ENCODE measurements at regions not wholly inside any gene's neighbourhood (a gene's known extent, or its start where the extent isn't known, plus 50 kb on each side); places are given as distances from the start of the nearest gene placed in this dataset.
"Not testable (repeated sequence)": the region's sequence is repeated elsewhere in the genome, so short reads cannot be mapped to it uniquely, and the experiment has no call there.

GRCh38 chr7:49580000-49580399 is 193.4 kb upstream of the VWC2 start:
- Mint-ChIP-seq H3K4me1 (no peaks in the 10 kb centered on the region), H3K36me3 (no peaks in the 10 kb centered on the region), H3K27me3 (no peaks in the 10 kb centered on the region), H3K27ac (no peak overlapping the region), H3K4me3 (no peak overlapping the region), H3K9me3 (peaks cover 0 to 14% (median 6%) of the 10 kb centered on the region in 7 donors)
- H3K27ac ChIP-seq (ENCODE audit: insufficient read depth, low read length, poor library complexity, severe bottlenecking): no peak overlapping the region
- H3K27me3 ChIP-seq (ENCODE audit: control insufficient read depth, insufficient read depth, low read length): no peaks in the 10 kb centered on the region
- no peak overlapping the region for H3K4me3 ChIP-seq (ENCODE audit: low read depth, low read length)
- no peaks in the 10 kb centered on the region for H3K4me1 ChIP-seq (ENCODE audit: control insufficient read depth, insufficient read depth, low read length, poor library complexity, severe bottlenecking)
- DNase-seq (no peak), ATAC-seq (ENCODE audit: low read depth in 2 of 2) (no peak)
- no peaks in the 10 kb centered on the region for H3K36me3 ChIP-seq (ENCODE audit: control insufficient read depth, insufficient read depth, low read length)
- H3K9me3 ChIP-seq (ENCODE audit: control insufficient read depth in 2 of 2, low read length in 2 of 2): no peaks in the 10 kb centered on the region

- Mint-ChIP-seq H3K27me3 (no peaks in the 10 kb centered on the region), H3K27ac (no peak overlapping the region), H3K4me3 (no peak overlapping the region), H3K36me3 (no peaks in the 10 kb centered on the region), H3K4me1 (no peaks in the 10 kb centered on the region), H3K9me3 (peaks cover 0 to 14% (median 6%) of the 10 kb centered on the region in 7 donors)
- Histone ChIP-seq H3K27ac (ENCODE audit: insufficient read depth, low read length, poor library complexity, severe bottlenecking) (no peak overlapping the region), H3K9me3 (ENCODE audit: control insufficient read depth in 2 of 2, low read length in 2 of 2) (no peaks in the 10 kb centered on the region), H3K36me3 (ENCODE audit: control insufficient read depth, insufficient read depth, low read length) (no peaks in the 10 kb centered on the region), H3K4me1 (ENCODE audit: control insufficient read depth, insufficient read depth, low read length, poor library complexity, severe bottlenecking) (no peaks in the 10 kb centered on the region), H3K4me3 (ENCODE audit: low read depth, low read length) (no peak overlapping the region), H3K27me3 (ENCODE audit: control insufficient read depth, insufficient read depth, low read length) (no peaks in the 10 kb centered on the region)
- DNase-seq: no peak
- no peak for ATAC-seq (ENCODE audit: low read depth in 2 of 2)
Observed at GRCh38 chr7:49580761-49581160, 192.7 kb upstream of the VWC2 start.

GRCh38 chr7:49583440-49583839 is 190.0 kb upstream of the VWC2 start:
- Histone ChIP-seq H3K27me3 (ENCODE audit: control insufficient read depth, insufficient read depth, low read length) (no peaks in the 10 kb centered on the region), H3K27ac (ENCODE audit: insufficient read depth, low read length, poor library complexity, severe bottlenecking) (no peak overlapping the region), H3K4me3 (ENCODE audit: low read depth, low read length) (no peak overlapping the region), H3K36me3 (ENCODE audit: control insufficient read depth, insufficient read depth, low read length) (no peaks in the 10 kb centered on the region), H3K4me1 (ENCODE audit: control insufficient read depth, insufficient read depth, low read length, poor library complexity, severe bottlenecking) (no peaks in the 10 kb centered on the region), H3K9me3 (ENCODE audit: control insufficient read depth in 2 of 2, low read length in 2 of 2) (no peaks in the 10 kb centered on the region)
- no peaks in the 10 kb centered on the region for H3K4me1 Mint-ChIP-seq
- no peaks in the 10 kb centered on the region for H3K36me3 Mint-ChIP-seq
- no peak for DNase-seq
- peaks cover 0 to 11% (median 6%) of the 10 kb centered on the region in 7 donors for H3K9me3 Mint-ChIP-seq
- ATAC-seq (ENCODE audit: low read depth in 2 of 2): no peak
- no peak overlapping the region for H3K4me3 Mint-ChIP-seq
- H3K27me3 Mint-ChIP-seq: no peaks in the 10 kb centered on the region
- H3K27ac Mint-ChIP-seq: no peak overlapping the region

DNA sequence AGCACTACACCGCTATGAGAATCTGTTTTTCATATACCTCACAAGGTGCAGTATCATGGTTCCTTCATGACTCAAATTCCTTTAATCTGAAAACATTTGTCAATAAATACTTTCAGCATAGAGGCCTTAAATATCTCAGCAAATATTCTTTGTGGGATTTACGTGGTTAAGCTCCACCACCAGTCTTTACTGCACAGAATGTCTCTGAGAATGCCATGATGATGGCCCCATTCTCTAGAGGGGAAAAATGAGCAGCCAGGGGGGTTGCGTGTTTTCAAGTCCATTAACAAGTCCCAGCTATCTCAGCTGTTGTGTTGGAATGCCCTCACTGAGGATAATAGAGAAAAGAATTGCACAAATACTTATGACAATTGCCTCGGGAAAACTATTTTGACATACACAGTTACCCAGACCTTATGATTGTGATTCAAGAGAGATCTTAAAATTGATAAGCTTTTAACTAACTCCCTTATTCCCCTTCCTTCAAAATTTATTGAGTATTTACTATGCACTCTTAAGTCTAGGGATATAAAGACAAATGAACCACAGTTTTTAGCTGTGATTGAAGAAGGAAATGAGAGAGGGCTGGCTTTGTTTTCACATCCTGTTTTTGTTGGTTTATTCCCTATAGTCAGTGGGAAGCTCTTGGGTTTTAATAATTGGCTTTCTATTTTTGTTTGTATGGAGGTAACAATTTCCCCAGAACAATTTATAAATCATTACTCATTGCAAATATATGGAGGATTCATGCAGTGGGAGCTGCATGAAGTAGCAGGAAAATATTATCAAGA is 176.5 kb upstream of the VWC2 start:
- H3K27me3 ChIP-seq (ENCODE audit: control insufficient read depth, insufficient read depth, low read length): no peaks in the 10 kb centered on the region

GRCh38 chr7:49597805-49598204 is 175.6 kb upstream of the VWC2 start:
- H3K9me3 ChIP-seq (ENCODE audit: control insufficient read depth in 2 of 2, low read length in 2 of 2): no peaks in the 10 kb centered on the region
- no peak overlapping the region for H3K4me3 Mint-ChIP-seq

More for the DNA sequence above, 176.5 kb upstream of the VWC2 start:
- H3K36me3 ChIP-seq (ENCODE audit: control insufficient read depth, insufficient read depth, low read length): no peaks in the 10 kb centered on the region
- Mint-ChIP-seq H3K27me3 (no peaks in the 10 kb centered on the region), H3K36me3 (no peaks in the 10 kb centered on the region), H3K27ac (no peak overlapping the region), H3K9me3 (peaks cover 0 to 10% (median 2%) of the 10 kb centered on the region in 7 donors), H3K4me1 (no peaks in the 10 kb centered on the region), H3K4me3 (no peak overlapping the region)
- no peak overlapping the region for H3K27ac ChIP-seq (ENCODE audit: insufficient read depth, low read length, poor library complexity, severe bottlenecking)
- H3K4me1 ChIP-seq (ENCODE audit: control insufficient read depth, insufficient read depth, low read length, poor library complexity, severe bottlenecking): no peaks in the 10 kb centered on the region
- ATAC-seq (ENCODE audit: low read depth in 2 of 2): no peak
- no peak overlapping the region for H3K4me3 ChIP-seq (ENCODE audit: low read depth, low read length)
- no peak for DNase-seq
- no peaks in the 10 kb centered on the region for H3K9me3 ChIP-seq (ENCODE audit: control insufficient read depth in 2 of 2, low read length in 2 of 2)

GRCh38 chr7:49611951-49612350 is 161.5 kb upstream of the VWC2 start:
- no peaks in the 10 kb centered on the region for H3K27me3 Mint-ChIP-seq
- H3K4me1 ChIP-seq (ENCODE audit: control insufficient read depth, insufficient read depth, low read length, poor library complexity, severe bottlenecking): no peaks in the 10 kb centered on the region
- H3K9me3 Mint-ChIP-seq: peaks cover 2 to 18% (median 5%) of the 10 kb centered on the region in 7 donors
- DNase-seq: no peak
- no peaks in the 10 kb centered on the region for H3K36me3 Mint-ChIP-seq
- H3K4me3 Mint-ChIP-seq: no peak overlapping the region
- H3K27ac ChIP-seq (ENCODE audit: insufficient read depth, low read length, poor library complexity, severe bottlenecking): no peak overlapping the region
- no peak for ATAC-seq (ENCODE audit: low read depth in 2 of 2)
- no peak overlapping the region for H3K4me3 ChIP-seq (ENCODE audit: low read depth, low read length)
- no peaks in the 10 kb centered on the region for H3K4me1 Mint-ChIP-seq
- H3K9me3 ChIP-seq (ENCODE audit: control insufficient read depth in 2 of 2, low read length in 2 of 2): no peaks in the 10 kb centered on the region
- H3K36me3 ChIP-seq (ENCODE audit: control insufficient read depth, insufficient read depth, low read length): no peaks in the 10 kb centered on the region
- H3K27ac Mint-ChIP-seq: no peak overlapping the region
- H3K27me3 ChIP-seq (ENCODE audit: control insufficient read depth, insufficient read depth, low read length): no peaks in the 10 kb centered on the region

More at GRCh38 chr7:49597805-49598204, 175.6 kb upstream of the VWC2 start:
- H3K36me3 ChIP-seq (ENCODE audit: control insufficient read depth, insufficient read depth, low read length): no peaks in the 10 kb centered on the region
- H3K27me3 ChIP-seq (ENCODE audit: control insufficient read depth, insufficient read depth, low read length): no peaks in the 10 kb centered on the region
- Mint-ChIP-seq H3K27me3 (no peaks in the 10 kb centered on the region), H3K36me3 (no peaks in the 10 kb centered on the region), H3K27ac (no peak overlapping the region), H3K9me3 (peaks cover 0 to 13% (median 2%) of the 10 kb centered on the region in 7 donors), H3K4me1 (no peaks in the 10 kb centered on the region)
- H3K4me3 ChIP-seq (ENCODE audit: low read depth, low read length): no peak overlapping the region
- DNase-seq (no peak), ATAC-seq (ENCODE audit: low read depth in 2 of 2) (no peak)
- no peaks in the 10 kb centered on the region for H3K4me1 ChIP-seq (ENCODE audit: control insufficient read depth, insufficient read depth, low read length, poor library complexity, severe bottlenecking)
- H3K27ac ChIP-seq (ENCODE audit: insufficient read depth, low read length, poor library complexity, severe bottlenecking): no peak overlapping the region

GRCh38 chr7:49613759-49614158 is 159.7 kb upstream of the VWC2 start:
- Mint-ChIP-seq H3K27me3 (no peaks in the 10 kb centered on the region), H3K4me3 (no peak overlapping the region), H3K36me3 (no peaks in the 10 kb centered on the region), H3K27ac (no peak overlapping the region), H3K9me3 (peaks cover 2 to 23% (median 4%) of the 10 kb centered on the region in 7 donors), H3K4me1 (no peaks in the 10 kb centered on the region)
- Histone ChIP-seq H3K36me3 (ENCODE audit: control insufficient read depth, insufficient read depth, low read length) (no peaks in the 10 kb centered on the region), H3K4me1 (ENCODE audit: control insufficient read depth, insufficient read depth, low read length, poor library complexity, severe bottlenecking) (no peaks in the 10 kb centered on the region), H3K27ac (ENCODE audit: insufficient read depth, low read length, poor library complexity, severe bottlenecking) (no peak overlapping the region), H3K27me3 (ENCODE audit: control insufficient read depth, insufficient read depth, low read length) (no peaks in the 10 kb centered on the region), H3K9me3 (ENCODE audit: control insufficient read depth in 2 of 2, low read length in 2 of 2) (no peaks in the 10 kb centered on the region), H3K4me3 (ENCODE audit: low read depth, low read length) (no peak overlapping the region)
- no peak for ATAC-seq (ENCODE audit: low read depth in 2 of 2)
- DNase-seq: no peak

DNA sequence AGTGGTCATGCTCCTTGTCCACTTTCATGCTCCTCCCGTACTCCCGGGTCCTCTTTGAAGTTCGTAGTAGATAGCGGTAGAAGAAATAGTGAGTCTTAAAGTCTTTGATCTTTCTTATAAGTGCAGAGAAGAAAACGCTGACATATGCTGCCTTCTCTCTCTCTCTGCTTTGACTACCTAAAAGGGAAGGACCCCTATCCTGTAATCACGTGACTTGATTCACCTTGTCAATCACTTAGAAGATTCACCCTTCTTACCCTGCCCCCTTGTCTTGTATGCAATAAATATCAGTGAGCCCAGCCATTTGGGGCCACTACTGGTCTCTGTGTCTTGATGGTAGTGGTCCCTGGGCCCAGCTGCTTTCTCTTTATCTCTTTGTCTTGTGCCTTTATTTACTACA is 158.5 kb upstream of the VWC2 start:
- peaks cover 3 to 23% (median 7%) of the 10 kb centered on the region in 7 donors for H3K9me3 Mint-ChIP-seq
- H3K27me3 ChIP-seq (ENCODE audit: control insufficient read depth, insufficient read depth, low read length); H3K27ac Mint-ChIP-seq; H3K27me3 Mint-ChIP-seq; DNase-seq; H3K36me3 Mint-ChIP-seq; ATAC-seq (ENCODE audit: low read depth in 2 of 2); H3K9me3 ChIP-seq (ENCODE audit: control insufficient read depth in 2 of 2, low read length in 2 of 2); H3K4me1 ChIP-seq (ENCODE audit: control insufficient read depth, insufficient read depth, low read length, poor library complexity, severe bottlenecking); H3K36me3 ChIP-seq (ENCODE audit: control insufficient read depth, insufficient read depth, low read length); H3K4me3 ChIP-seq (ENCODE audit: low read depth, low read length); H3K4me1 Mint-ChIP-seq; H3K27ac ChIP-seq (ENCODE audit: insufficient read depth, low read length, poor library complexity, severe bottlenecking); H3K4me3 Mint-ChIP-seq: not testable (repeated sequence)
